ENCODE measurements at regions not wholly inside any gene's neighbourhood (a gene's known extent, or its start where the extent isn't known, plus 50 kb on each side); places are given as distances from the start of the nearest gene placed in this dataset.

- TF ChIP-seq EZH2 (IDR thresholded peaks at IDR 0.05; ENCODE audit: insufficient read depth, poor library complexity, severe bottlenecking) = no peak
- no peak for TF ChIP-seq EZH2phosphoT487 (IDR thresholded peaks at IDR 0.05; ENCODE audit: insufficient read depth, low read depth)
Observed at GRCh38 chr10:4012848-4013247, 227.8 kb upstream of the KLF6 start.
